ENCODE measurements at regions not wholly inside any gene's neighbourhood (a gene's known extent, or its start where the extent isn't known, plus 50 kb on each side); places are given as distances from the start of the nearest gene placed in this dataset.

DNA sequence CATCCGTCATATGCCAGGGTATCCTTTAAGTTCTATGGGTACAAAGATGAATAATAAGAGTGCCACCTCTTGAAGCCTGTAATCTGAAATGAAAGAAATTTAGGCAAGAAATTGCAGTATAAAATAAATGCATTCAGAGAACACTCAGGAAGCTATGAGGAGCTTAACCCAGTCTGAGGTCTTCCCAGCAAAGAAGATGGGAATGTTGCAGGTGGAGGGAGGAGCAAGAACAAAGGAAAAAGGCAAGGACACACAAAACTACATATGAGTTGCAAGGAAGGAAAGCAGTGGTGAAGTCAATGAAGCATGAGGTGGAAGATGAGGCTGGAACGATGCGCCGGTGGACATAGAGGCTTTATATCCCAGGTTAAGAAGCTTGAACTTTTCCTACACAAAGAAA, 67.0 kb upstream of the DST start:
- intact Hi-C loops (cut with micrococcal nuclease): loop anchor here (2.0 to 5.0 kb wide), 2 partner anchors 143 to 607 kb away; partner anchors contain the start of gene PRIM2
- CTCF ChIA-PET: interaction anchor here (1.4 kb wide), 1 partner anchor 11 kb away, joined by 4 read pairs; no protein-coding TSS in a partner anchor

DNA sequence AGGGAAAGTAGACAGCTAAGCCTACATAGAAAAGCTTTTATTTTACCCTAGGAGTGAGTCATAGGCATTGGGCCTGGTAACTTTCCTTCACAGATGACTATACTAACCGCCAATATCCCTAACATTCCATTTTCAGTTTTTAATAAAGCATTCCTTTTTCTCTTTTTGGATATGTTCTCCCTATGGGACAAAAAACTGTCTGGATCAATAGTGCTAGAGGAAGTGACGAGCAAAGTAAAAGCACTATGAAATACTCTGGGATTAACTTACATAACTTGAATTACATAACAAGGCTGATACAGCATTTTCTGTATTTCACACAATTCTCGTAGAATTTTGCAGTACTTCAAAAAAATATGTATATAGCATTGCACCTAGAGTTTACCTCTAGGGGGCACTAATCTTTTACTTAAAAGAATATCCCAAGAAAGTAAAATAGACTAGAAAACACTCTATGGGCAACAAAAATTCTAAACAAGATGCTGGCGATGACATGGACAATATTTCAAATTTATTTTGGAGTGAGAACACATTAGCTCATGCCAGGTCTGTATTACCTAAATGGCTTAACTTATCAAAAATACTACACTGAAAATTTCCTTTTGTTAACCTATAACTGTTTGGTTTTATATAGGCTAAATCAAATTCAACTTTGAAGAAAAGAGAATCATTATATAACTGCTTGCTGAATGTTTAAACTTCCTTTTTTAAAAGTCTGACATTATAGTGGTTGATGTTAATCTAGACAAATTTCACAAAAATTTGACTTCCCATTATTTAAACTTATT, 66.3 kb upstream of the DST start:
- ChIA-PET CTCF (no interaction called here), POLR2A (no interaction called here)
- H3K9me3 Mint-ChIP-seq: no peaks in the 10 kb centered on the region
- H3K4me3 Mint-ChIP-seq: no peak overlapping the region
- intact Hi-C loops (cut with micrococcal nuclease): loop anchor here (2.0 to 5.0 kb wide), 2 partner anchors 143 to 608 kb away; partner anchors contain the start of gene PRIM2
- H3K27ac Mint-ChIP-seq: no peak overlapping the region
- no peak for TF ChIP-seq CTCF (IDR thresholded peaks at IDR 0.05)
- DNase-seq (no peak), ATAC-seq (ENCODE audit: low read depth) (no peak)
- H3K27me3 Mint-ChIP-seq: no peaks in the 10 kb centered on the region
- H3K4me1 Mint-ChIP-seq: no peaks in the 10 kb centered on the region
- no peaks in the 10 kb centered on the region for H3K36me3 Mint-ChIP-seq (ENCODE audit: low read depth)

More for the DNA sequence above, 67.0 kb upstream of the DST start:
- TF ChIP-seq CTCF (IDR thresholded peaks at IDR 0.05): no peak
- Mint-ChIP-seq H3K9me3 (no peaks in the 10 kb centered on the region), H3K36me3 (ENCODE audit: low read depth) (no peaks in the 10 kb centered on the region), H3K27ac (no peak overlapping the region), H3K4me3 (no peak overlapping the region), H3K27me3 (no peaks in the 10 kb centered on the region), H3K4me1 (no peaks in the 10 kb centered on the region)
- POLR2A ChIA-PET: no interaction called here
- ATAC-seq (ENCODE audit: low read depth) (no peak), DNase-seq (no peak)

GRCh38 chr6:56706981-56707726, 64.5 kb upstream of the DST start:
- no peaks in the 10 kb centered on the region for H3K4me1 Mint-ChIP-seq
- no peaks in the 10 kb centered on the region for H3K36me3 Mint-ChIP-seq (ENCODE audit: low read depth)
- H3K4me3 Mint-ChIP-seq: no peak overlapping the region
- intact Hi-C loops (cut with micrococcal nuclease): loop anchor here (5.0 kb wide), 1 partner anchor 145 kb away; no protein-coding TSS in a partner anchor
- DNase-seq: no peak
- ATAC-seq (ENCODE audit: low read depth): no peak
- ChIA-PET POLR2A (no interaction called here), CTCF (no interaction called here)
- no peaks in the 10 kb centered on the region for H3K27me3 Mint-ChIP-seq
- H3K27ac Mint-ChIP-seq: no peak overlapping the region
- H3K9me3 Mint-ChIP-seq: no peaks in the 10 kb centered on the region
- no peak for TF ChIP-seq CTCF (IDR thresholded peaks at IDR 0.05)

DNA sequence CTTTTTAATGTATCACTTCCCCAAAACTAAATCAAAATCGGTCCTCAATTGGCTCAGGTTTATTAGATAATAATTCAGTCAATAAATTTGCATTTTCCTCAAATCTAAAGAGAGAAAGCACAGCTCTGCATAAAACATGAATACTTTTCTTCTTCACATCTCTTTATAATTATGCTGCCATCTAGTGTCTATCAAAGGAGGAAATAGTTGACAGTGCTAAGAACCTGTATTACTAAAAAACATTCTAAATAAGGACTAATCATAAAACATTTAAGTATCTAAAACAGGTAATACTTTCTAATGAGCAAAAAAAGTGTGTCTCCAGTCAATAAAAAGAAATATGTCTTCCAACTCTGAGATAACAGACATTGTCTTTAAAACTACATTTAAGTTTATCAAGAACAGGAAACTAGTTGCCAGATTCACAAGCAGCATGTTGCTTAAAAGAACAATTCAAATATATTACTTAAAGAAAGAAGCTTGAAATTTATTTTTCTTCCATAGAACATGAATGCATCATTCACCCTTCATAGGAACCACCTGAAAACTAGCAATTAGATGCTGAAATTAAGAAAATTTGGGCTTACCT, 56.5 kb upstream of the DST start:
- H3K36me3 Mint-ChIP-seq (ENCODE audit: low read depth): no peaks in the 10 kb centered on the region
- H3K4me3 Mint-ChIP-seq: no peak overlapping the region
- ChIA-PET POLR2A (no interaction called here), CTCF (interaction anchor here (1.1 to 1.7 kb wide), 3 partner anchors 10 to 27 kb away, joined by 3 to 10 read pairs (median 4); no protein-coding TSS in a partner anchor)
- H3K4me1 Mint-ChIP-seq: no peaks in the 10 kb centered on the region
- no peak for DNase-seq
- no peaks in the 10 kb centered on the region for H3K27me3 Mint-ChIP-seq
- no peak overlapping the region for H3K27ac Mint-ChIP-seq
- TF ChIP-seq CTCF (IDR thresholded peaks at IDR 0.05): no peak
- intact Hi-C loops (cut with micrococcal nuclease): loop anchor here (1.0 to 5.0 kb wide), 2 partner anchors 62 to 340 kb away; no protein-coding TSS in a partner anchor
- ATAC-seq (ENCODE audit: low read depth): no peak
- no peaks in the 10 kb centered on the region for H3K9me3 Mint-ChIP-seq

GRCh38 chr6:56695702-56696101, 53.0 kb upstream of the DST start:
- Mint-ChIP-seq H3K27me3 (no peaks in the 10 kb centered on the region), H3K4me1 (no peaks in the 10 kb centered on the region), H3K36me3 (ENCODE audit: low read depth) (no peaks in the 10 kb centered on the region), H3K9me3 (no peaks in the 10 kb centered on the region), H3K4me3 (no peak overlapping the region), H3K27ac (no peak overlapping the region)
- intact Hi-C loops (cut with micrococcal nuclease): loop anchor here (5.0 kb wide), 1 partner anchor 58 kb away; no protein-coding TSS in a partner anchor
- ATAC-seq (ENCODE audit: low read depth) (no peak), DNase-seq (no peak)
- ChIA-PET CTCF (no interaction called here), POLR2A (no interaction called here)
- TF ChIP-seq CTCF (IDR thresholded peaks at IDR 0.05): no peak
